Esophagus muscularis mucosa (tissue), 4 donors: ENCODE measurements at regions not wholly inside any gene's neighbourhood (a gene's known extent, or its start where the extent isn't known, plus 50 kb on each side); places are given as distances from the start of the nearest gene placed in this dataset.

ENCODE experiments used
- DNase-seq: peaks from one replicate; pipeline ENCODE4 v3.0.0-alpha.2; 2017; ENCODE audit errors: extremely low spot score
- H3K27ac ChIP-seq, 4 donors: fragments of 200-600 bp; sonication (generic); replicated peaks in 1 of 4; 1 replicate in 3 of 4; 2 replicates in 1 of 4; pipeline ENCODE4 v1.5.1; 2016 to 2019; ENCODE audit warnings: mild to moderate bottlenecking in 1 of 4
- H3K27me3 ChIP-seq, 4 donors: fragments of 200-600 bp; sonication (generic); one replicate each; pipeline versions ENCODE4 v1.5.1 to v1.6.0; 2016 to 2019
- H3K36me3 ChIP-seq, 4 donors: fragments of 200-600 bp; sonication (generic); one replicate each; pipeline ENCODE4 v1.5.1; 2016 to 2019
- H3K4me1 ChIP-seq, 4 donors: fragments of 200-600 bp; sonication (generic); one replicate each; pipeline ENCODE4 v1.5.1; 2016 to 2019
- H3K4me3 ChIP-seq, 4 donors: fragments of 200-600 bp; sonication (generic); 1 replicate in 2 of 4; 2 replicates in 2 of 4; pipeline ENCODE4 v1.5.1; 2016 to 2019; ENCODE audit warnings: mild to moderate bottlenecking in 4 of 4, moderate library complexity in 1 of 4
- H3K9me3 ChIP-seq, 4 donors: fragments of 200-600 bp; sonication (generic); 1 replicate in 3 of 4; 2 replicates in 1 of 4; pipeline ENCODE4 v1.5.1; 2016 to 2019
- EP300 ChIP-seq: sonication (generic); formaldehyde crosslinking; IDR thresholded peaks from one replicate; pipeline ENCODE4 v1.6.1; 2017; ENCODE audit warnings: antibody characterized with exemption
- POLR2A ChIP-seq: fragments of 450-650 bp; IDR thresholded peaks from one replicate; pipeline ENCODE4 v1.6.1; 2017; ENCODE audit warnings: antibody characterized with exemption, moderate library complexity, mild to moderate bottlenecking, low read depth
- POLR2AphosphoS5 ChIP-seq, 2 donors: sonication (generic); formaldehyde crosslinking; IDR thresholded peaks; one replicate each; pipeline ENCODE4 v1.6.1; 2017; ENCODE audit warnings: antibody characterized with exemption in 2 of 2
- WGBS: methylation state at CpG from one replicate; pipeline ENCODE4 v1.1.5; 2018; 5-methylcytosine and 5-hydroxymethylcytosine counted together
- intact Hi-C: fragments of 100-400 bp; cut with DNase I; formaldehyde crosslinking; loops from one replicate; pipeline ENCODE4 v1.15.1; 2023
- TF ChIP-seq, protein P1 (sequence below), 3 experiments: fragments of 200-600 bp in 2 of 3; fragments of 450-650 bp in 1 of 3; sonication (generic) in 2 of 3; IDR thresholded peaks; one replicate each; pipeline ENCODE4 v1.5.1; 2017 to 2019; ENCODE audit warnings: antibody characterized with exemption in 3 of 3, mild to moderate bottlenecking in 2 of 3, moderate library complexity in 1 of 3

DNA sequence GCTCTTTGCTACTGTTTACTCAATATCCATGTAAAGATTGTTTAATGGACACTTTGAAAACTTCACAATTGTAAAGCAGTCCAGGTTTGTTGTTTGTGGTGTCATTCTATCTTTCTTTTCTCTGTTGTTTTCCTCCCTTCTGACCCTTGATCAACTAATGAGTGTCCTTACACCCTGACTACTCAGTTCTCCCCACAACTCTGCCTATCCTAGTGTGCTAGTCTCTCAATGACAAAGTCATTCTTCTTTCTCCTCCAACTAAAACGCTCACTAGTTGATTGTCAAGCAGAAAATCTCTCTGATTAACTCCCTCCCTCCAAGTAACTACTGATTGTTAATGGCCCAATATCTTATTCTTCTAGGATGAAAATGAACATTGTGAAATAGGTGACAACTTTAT lies 148.5 kb upstream of the FBXO33 start:
- Histone ChIP-seq H3K4me3 (no peak overlapping the region), H3K36me3 (no peaks in the 10 kb centered on the region), H3K4me1 (no peaks in the 10 kb centered on the region), H3K27me3 (no peaks in the 10 kb centered on the region), H3K27ac (no peak overlapping the region), H3K9me3 (peaks cover 0 to 10% (median 5%) of the 10 kb centered on the region in 4 donors)
- WGBS: 42% methylated on average over 1 of the region's 1 CpG
- TF ChIP-seq EP300 (no peak), POLR2AphosphoS5 (IDR thresholded peaks at IDR 0.05) (no peak), POLR2A (no peak)
- TF ChIP-seq, protein P1, sequence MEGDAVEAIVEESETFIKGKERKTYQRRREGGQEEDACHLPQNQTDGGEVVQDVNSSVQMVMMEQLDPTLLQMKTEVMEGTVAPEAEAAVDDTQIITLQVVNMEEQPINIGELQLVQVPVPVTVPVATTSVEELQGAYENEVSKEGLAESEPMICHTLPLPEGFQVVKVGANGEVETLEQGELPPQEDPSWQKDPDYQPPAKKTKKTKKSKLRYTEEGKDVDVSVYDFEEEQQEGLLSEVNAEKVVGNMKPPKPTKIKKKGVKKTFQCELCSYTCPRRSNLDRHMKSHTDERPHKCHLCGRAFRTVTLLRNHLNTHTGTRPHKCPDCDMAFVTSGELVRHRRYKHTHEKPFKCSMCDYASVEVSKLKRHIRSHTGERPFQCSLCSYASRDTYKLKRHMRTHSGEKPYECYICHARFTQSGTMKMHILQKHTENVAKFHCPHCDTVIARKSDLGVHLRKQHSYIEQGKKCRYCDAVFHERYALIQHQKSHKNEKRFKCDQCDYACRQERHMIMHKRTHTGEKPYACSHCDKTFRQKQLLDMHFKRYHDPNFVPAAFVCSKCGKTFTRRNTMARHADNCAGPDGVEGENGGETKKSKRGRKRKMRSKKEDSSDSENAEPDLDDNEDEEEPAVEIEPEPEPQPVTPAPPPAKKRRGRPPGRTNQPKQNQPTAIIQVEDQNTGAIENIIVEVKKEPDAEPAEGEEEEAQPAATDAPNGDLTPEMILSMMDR (IDR thresholded peaks at IDR 0.05): no peak
- DNase-seq: no peak
- intact Hi-C loops: no loop called here

DNA sequence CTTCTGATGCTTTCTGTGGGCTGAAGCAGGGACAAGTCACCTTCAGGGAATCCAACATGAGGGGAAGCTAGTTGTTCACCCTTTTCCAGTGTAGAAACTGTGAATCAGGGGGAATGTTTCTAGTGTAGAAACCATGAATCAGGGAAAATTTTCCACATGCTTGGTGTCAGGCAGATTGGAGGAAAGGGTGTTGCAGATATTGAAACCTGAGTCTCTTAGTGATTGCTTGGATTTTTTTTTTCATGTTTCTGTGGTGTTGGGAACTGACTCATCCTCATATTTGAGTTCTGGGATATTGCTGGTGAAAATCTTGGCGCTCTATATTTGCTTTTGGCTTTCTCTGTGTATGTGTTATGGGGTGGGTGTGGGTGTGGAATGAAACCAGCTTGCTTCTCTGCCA lies 144.5 kb upstream of the FBXO33 start:
- intact Hi-C loops: no loop called here
- no peak for TF ChIP-seq EP300
- TF ChIP-seq, protein P1 (IDR thresholded peaks at IDR 0.05): no peak
- TF ChIP-seq POLR2AphosphoS5 (IDR thresholded peaks at IDR 0.05): no peak
- TF ChIP-seq POLR2A: no peak

DNA sequence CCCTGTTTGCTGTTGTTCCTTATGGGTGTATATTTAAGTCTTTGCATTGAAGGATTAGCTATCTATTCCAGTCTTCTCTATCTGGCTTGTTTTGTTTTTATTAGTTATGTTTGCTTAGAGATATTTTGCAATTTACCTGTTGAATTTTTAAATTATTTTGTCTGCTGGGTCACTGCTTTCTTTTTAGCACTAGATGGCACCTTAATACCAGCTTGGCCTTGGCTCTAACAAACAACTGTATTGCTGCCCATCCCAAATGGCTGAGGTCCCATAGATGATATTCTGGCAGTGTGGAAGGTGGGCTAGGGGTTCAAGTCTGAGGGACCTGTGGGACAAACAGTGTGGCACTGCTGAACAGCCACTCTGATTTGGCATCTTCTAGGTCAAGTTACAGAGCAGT lies 144.0 kb upstream of the FBXO33 start:
- H3K4me3 ChIP-seq: no peak overlapping the region
- no peaks in the 10 kb centered on the region for H3K36me3 ChIP-seq
- peaks cover 0 to 20% (median 17%) of the 10 kb centered on the region in 4 donors for H3K9me3 ChIP-seq
- intact Hi-C loops: no loop called here
- TF ChIP-seq, protein P1 (IDR thresholded peaks at IDR 0.05): no peak
- TF ChIP-seq POLR2AphosphoS5 (IDR thresholded peaks at IDR 0.05) (no peak), EP300 (no peak), POLR2A (no peak)
- H3K27me3 ChIP-seq: no peaks in the 10 kb centered on the region
- H3K4me1 ChIP-seq: no peaks in the 10 kb centered on the region
- no peak for DNase-seq
- no peak overlapping the region for H3K27ac ChIP-seq

More for the DNA sequence above, 144.5 kb upstream of the FBXO33 start:
- Histone ChIP-seq H3K36me3 (no peaks in the 10 kb centered on the region), H3K4me3 (no peak overlapping the region), H3K27me3 (no peaks in the 10 kb centered on the region), H3K4me1 (no peaks in the 10 kb centered on the region), H3K9me3 (peaks cover 0 to 20% (median 17%) of the 10 kb centered on the region in 4 donors), H3K27ac (no peak overlapping the region)
- DNase-seq: no peak
- 79% methylated on average over 1 of the region's 1 CpG for WGBS

DNA sequence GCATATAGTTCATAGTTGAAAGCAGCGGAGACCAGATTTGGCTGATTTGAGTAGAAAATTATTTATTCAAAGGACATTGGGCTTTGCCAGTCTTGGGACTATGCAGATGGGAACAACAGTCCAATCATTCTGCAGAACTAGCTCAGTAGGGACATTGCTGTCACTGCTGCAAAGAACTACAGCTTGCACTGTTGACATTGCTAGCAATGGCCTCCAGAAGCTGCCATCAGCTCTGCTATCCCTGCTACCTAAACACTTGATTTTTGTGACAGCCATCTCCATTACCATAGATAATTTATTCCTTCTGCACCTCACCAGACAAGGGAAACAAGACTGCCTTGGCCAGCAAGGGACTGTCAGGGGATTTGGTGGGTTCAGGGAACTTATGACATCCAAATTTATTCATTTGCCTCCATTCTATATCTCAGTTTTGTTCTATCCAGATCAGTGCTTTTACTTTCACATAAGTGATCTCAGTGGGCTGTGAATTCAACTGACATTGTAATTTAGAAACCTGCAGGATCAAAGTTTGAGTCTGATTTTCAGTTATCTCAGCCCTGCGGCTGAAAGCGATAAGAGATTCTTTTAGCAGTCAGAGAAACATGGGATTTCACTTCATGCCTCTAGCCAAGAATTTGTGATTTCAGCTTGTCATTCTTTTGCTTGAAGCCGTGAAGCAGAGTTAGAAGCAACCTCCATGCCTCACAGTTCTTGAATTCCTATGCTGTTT lies 136.7 kb upstream of the FBXO33 start:
- no peak for DNase-seq
- WGBS: 71% methylated on average over 4 of the region's 4 CpGs
- Histone ChIP-seq H3K4me3 (no peak overlapping the region), H3K4me1 (no peaks in the 10 kb centered on the region), H3K9me3 (peaks cover 0 to 7% (median 2%) of the 10 kb centered on the region in 4 donors), H3K27ac (no peak overlapping the region), H3K36me3 (no peaks in the 10 kb centered on the region), H3K27me3 (no peaks in the 10 kb centered on the region)
- intact Hi-C loops: no loop called here
- no peak for TF ChIP-seq EP300
- TF ChIP-seq POLR2AphosphoS5 (IDR thresholded peaks at IDR 0.05): no peak
- TF ChIP-seq, protein P1 (IDR thresholded peaks at IDR 0.05): no peak
- no peak for TF ChIP-seq POLR2A

DNA sequence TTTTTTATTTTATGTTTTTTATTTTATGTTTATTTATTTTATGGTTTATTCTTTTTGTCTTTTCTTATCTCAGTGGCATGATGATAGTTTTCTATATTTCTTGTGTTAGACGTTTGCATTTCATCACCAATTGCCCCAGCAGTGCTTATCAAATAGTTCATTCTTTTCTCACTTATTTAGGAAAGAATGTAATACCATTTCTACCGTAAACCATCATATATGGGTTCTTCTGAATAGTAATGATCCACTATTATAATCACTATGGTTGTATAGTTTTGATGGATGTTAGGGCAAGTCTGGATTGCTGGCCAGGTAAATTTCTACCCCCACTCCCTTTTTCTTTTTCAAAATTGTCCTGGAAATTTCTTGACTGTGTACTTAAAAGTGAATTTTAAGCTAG lies 134.6 kb upstream of the FBXO33 start:
- no peak overlapping the region for H3K27ac ChIP-seq
- DNase-seq: no peak

More for the DNA sequence above, 134.6 kb upstream of the FBXO33 start:
- H3K4me3 ChIP-seq: no peak overlapping the region
- intact Hi-C loops: no loop called here
- H3K4me1 ChIP-seq: no peaks in the 10 kb centered on the region
- H3K9me3 ChIP-seq: no peaks in the 10 kb centered on the region
- H3K36me3 ChIP-seq: no peaks in the 10 kb centered on the region
- whole genome bisulfite sequencing: 80% methylated on average over 2 of the region's 2 CpGs
- TF ChIP-seq, protein P1 (IDR thresholded peaks at IDR 0.05): no peak
- TF ChIP-seq POLR2A: no peak
- no peak for TF ChIP-seq EP300
- no peak for TF ChIP-seq POLR2AphosphoS5 (IDR thresholded peaks at IDR 0.05)
- no peaks in the 10 kb centered on the region for H3K27me3 ChIP-seq
